Uterus (tissue), 2 donors: ENCODE measurements at regions not wholly inside any gene's neighbourhood (a gene's known extent, or its start where the extent isn't known, plus 50 kb on each side); places are given as distances from the start of the nearest gene placed in this dataset.

Experiments used
- POLR2A ChIP-seq, 2 donors: fragments of 450-650 bp; IDR thresholded peaks; one replicate each; pipeline ENCODE4 v1.6.1; 2016; ENCODE audit warnings: antibody characterized with exemption in 2 of 2, mild to moderate bottlenecking in 1 of 2, moderate library complexity in 1 of 2
- TF ChIP-seq, protein P1 (sequence below), 4 experiments: fragments of 200-600 bp in 2 of 4; fragments of 450-650 bp in 2 of 4; sonication (generic) in 2 of 4; IDR thresholded peaks; one replicate each; pipeline ENCODE4 v1.5.1; 2016 to 2019; ENCODE audit warnings: antibody characterized with exemption in 4 of 4, mild to moderate bottlenecking in 2 of 4, moderate library complexity in 1 of 4

DNA sequence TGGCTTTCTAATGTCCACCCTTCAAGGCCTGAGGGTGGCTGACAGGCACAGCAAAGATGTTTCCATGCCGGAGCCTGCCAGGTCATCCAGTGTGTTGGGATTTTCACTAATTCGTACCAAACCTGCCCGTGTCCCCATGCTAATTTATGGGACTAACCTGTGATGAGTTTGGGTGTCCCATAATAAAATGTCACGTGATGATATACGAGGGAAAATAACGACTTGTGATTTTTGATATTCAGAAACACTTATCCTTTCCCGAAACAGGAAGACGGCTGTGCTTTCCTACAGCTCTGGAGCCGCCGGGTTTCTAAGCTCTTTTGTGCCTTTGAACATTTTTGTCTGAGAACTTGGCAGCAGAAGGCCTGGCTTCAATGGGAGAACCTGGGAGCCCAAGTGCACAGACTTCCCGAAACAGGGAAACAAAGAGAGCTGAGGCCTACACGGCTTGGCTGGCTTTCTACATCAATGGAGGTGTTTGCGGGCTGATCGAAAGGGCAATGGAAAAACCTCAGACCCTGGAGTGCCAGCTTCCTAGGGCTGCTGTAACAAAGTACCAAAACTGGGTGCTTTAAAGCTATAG is 171.9 kb upstream of the JARID2 start:
- no peak for TF ChIP-seq POLR2A (IDR thresholded peaks at IDR 0.05)
- TF ChIP-seq, protein P1, sequence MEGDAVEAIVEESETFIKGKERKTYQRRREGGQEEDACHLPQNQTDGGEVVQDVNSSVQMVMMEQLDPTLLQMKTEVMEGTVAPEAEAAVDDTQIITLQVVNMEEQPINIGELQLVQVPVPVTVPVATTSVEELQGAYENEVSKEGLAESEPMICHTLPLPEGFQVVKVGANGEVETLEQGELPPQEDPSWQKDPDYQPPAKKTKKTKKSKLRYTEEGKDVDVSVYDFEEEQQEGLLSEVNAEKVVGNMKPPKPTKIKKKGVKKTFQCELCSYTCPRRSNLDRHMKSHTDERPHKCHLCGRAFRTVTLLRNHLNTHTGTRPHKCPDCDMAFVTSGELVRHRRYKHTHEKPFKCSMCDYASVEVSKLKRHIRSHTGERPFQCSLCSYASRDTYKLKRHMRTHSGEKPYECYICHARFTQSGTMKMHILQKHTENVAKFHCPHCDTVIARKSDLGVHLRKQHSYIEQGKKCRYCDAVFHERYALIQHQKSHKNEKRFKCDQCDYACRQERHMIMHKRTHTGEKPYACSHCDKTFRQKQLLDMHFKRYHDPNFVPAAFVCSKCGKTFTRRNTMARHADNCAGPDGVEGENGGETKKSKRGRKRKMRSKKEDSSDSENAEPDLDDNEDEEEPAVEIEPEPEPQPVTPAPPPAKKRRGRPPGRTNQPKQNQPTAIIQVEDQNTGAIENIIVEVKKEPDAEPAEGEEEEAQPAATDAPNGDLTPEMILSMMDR (IDR thresholded peaks at IDR 0.05), result no peak
